ENCODE measurements at regions not wholly inside any gene's neighbourhood (a gene's known extent, or its start where the extent isn't known, plus 50 kb on each side); places are given as distances from the start of the nearest gene placed in this dataset.

DNA sequence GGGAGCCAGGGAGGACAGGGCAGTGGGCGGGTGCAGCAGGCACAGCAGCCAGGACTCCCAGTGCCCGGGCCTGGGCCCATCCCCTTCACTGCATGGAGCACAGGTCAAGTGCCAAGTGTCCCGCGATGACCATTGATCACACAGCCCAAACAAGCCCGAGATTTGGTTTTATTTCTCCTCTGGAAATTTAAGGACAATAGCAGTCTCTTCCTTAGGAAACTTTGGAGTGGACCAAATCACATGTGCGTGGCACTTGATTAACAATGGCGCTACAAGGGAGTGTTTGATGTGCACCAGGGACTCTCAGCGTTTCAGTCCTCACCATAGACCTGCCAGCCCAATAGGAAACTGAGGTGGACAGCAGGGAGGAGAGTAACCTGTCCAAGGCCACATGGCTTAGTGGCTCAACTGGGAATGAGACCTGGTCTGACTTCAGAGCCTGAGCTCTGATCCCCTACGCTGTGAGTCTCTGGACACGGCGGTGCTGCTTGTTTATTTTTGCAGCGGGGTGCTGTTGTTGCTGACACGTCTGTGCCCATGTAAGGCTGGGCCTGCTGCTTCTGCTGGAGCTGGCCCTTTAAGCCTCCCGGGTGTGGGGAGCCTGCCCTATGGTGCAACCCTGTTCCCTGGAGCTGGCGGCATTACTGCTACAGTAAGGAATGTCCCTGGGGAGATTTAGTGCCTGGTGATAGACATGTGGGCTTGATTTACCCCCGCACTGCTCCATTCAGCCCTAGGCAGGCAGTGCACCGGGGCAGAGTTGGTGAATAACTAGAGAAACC lies 194.2 kb downstream of the INHBB start (continued):
- TF ChIP-seq ZFP36 (IDR thresholded peaks at IDR 0.05; ENCODE audit: borderline replicate concordance, low read depth, low read length, partially characterized antibody) (no peak), ZNF572 (CRISPR knock-in tag; IDR thresholded peaks at IDR 0.05) (no peak), EED (CRISPR knock-in tag; IDR thresholded peaks at IDR 0.05) (no peak), SNAPC4 (CRISPR knock-in tag; IDR thresholded peaks at IDR 0.05) (0 out of 2 replicates have a peak, but pooled peaks have one; percentile 48), ATF2 (CRISPR knock-in tag; IDR thresholded peaks at IDR 0.05) (peak; percentile 95), ZNF530 (CRISPR knock-in tag; IDR thresholded peaks at IDR 0.05; ENCODE audit: low read depth) (no peak), ZSCAN25 (CRISPR knock-in tag; IDR thresholded peaks at IDR 0.05) (no peak; the same call in 1 of the 2 replicates), ARNT (IDR thresholded peaks at IDR 0.05) (no peak), U2AF2 (IDR thresholded peaks at IDR 0.05; ENCODE audit: low read depth, low read length) (no peak), ZNF563 (CRISPR knock-in tag; IDR thresholded peaks at IDR 0.05) (peak; percentile 77)
- TF ChIP-seq, protein P1, sequence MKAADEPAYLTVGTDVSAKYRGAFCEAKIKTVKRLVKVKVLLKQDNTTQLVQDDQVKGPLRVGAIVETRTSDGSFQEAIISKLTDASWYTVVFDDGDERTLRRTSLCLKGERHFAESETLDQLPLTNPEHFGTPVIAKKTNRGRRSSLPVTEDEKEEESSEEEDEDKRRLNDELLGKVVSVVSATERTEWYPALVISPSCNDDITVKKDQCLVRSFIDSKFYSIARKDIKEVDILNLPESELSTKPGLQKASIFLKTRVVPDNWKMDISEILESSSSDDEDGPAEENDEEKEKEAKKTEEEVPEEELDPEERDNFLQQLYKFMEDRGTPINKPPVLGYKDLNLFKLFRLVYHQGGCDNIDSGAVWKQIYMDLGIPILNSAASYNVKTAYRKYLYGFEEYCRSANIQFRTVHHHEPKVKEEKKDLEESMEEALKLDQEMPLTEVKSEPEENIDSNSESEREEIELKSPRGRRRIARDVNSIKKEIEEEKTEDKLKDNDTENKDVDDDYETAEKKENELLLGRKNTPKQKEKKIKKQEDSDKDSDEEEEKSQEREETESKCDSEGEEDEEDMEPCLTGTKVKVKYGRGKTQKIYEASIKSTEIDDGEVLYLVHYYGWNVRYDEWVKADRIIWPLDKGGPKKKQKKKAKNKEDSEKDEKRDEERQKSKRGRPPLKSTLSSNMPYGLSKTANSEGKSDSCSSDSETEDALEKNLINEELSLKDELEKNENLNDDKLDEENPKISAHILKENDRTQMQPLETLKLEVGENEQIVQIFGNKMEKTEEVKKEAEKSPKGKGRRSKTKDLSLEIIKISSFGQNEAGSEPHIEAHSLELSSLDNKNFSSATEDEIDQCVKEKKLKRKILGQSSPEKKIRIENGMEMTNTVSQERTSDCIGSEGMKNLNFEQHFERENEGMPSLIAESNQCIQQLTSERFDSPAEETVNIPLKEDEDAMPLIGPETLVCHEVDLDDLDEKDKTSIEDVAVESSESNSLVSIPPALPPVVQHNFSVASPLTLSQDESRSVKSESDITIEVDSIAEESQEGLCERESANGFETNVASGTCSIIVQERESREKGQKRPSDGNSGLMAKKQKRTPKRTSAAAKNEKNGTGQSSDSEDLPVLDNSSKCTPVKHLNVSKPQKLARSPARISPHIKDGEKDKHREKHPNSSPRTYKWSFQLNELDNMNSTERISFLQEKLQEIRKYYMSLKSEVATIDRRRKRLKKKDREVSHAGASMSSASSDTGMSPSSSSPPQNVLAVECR (CRISPR knock-in tag; IDR thresholded peaks at IDR 0.05; ENCODE audit: borderline replicate concordance): peak; percentile 41; the same call in 1 of the 2 replicates
- TF ChIP-seq, protein P2, sequence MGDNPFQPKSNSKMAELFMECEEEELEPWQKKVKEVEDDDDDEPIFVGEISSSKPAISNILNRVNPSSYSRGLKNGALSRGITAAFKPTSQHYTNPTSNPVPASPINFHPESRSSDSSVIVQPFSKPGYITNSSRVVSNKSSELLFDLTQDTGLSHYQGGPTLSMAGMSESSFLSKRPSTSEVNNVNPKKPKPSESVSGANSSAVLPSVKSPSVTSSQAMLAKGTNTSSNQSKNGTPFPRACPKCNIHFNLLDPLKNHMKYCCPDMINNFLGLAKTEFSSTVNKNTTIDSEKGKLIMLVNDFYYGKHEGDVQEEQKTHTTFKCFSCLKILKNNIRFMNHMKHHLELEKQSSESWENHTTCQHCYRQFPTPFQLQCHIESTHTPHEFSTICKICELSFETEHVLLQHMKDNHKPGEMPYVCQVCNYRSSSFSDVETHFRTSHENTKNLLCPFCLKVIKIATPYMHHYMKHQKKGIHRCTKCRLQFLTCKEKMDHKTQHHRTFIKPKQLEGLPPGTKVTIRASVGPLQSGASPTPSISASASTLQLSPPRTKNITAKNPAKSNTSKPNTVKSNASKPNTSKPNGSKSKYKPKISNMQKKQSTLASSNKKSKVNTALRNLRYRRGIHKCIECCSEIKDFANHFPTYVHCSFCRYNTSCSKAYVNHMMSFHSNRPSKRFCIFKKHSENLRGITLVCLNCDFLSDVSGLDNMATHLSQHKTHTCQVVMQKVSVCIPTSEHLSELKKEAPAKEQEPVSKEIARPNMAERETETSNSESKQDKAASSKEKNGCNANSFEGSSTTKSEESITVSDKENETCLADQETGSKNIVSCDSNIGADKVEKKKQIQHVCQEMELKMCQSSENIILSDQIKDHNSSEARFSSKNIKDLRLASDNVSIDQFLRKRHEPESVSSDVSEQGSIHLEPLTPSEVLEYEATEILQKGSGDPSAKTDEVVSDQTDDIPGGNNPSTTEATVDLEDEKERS (CRISPR knock-in tag; IDR thresholded peaks at IDR 0.05): peak; percentile 71; the same call in 1 of the 2 replicates
- TF ChIP-seq, protein P3, sequence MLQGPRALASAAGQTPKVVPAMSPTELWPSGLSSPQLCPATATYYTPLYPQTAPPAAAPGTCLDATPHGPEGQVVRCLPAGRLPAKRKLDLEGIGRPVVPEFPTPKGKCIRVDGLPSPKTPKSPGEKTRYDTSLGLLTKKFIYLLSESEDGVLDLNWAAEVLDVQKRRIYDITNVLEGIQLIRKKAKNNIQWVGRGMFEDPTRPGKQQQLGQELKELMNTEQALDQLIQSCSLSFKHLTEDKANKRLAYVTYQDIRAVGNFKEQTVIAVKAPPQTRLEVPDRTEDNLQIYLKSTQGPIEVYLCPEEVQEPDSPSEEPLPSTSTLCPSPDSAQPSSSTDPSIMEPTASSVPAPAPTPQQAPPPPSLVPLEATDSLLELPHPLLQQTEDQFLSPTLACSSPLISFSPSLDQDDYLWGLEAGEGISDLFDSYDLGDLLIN (CRISPR knock-in tag; IDR thresholded peaks at IDR 0.05; ENCODE audit: borderline replicate concordance): no peak
